Sigmoid colon (tissue), 3 donors: ENCODE measurements at regions not wholly inside any gene's neighbourhood (a gene's known extent, or its start where the extent isn't known, plus 50 kb on each side); places are given as distances from the start of the nearest gene placed in this dataset.

ENCODE experiments used
- POLR2A ChIP-seq, 2 donors: fragments of 450-650 bp; IDR thresholded peaks; one replicate each; pipeline ENCODE4 v1.6.1; 2016; ENCODE audit warnings: antibody characterized with exemption in 2 of 2, mild to moderate bottlenecking in 2 of 2, moderate library complexity in 2 of 2
- TF ChIP-seq, protein P1 (sequence below), 4 experiments: fragments of 450-650 bp in 3 of 4; fragments of 200-600 bp in 1 of 4; IDR thresholded peaks; one replicate each; pipeline ENCODE4 v1.5.1; 2016 to 2019; ENCODE audit warnings: antibody characterized with exemption in 4 of 4, mild to moderate bottlenecking in 3 of 4, moderate library complexity in 2 of 4

DNA sequence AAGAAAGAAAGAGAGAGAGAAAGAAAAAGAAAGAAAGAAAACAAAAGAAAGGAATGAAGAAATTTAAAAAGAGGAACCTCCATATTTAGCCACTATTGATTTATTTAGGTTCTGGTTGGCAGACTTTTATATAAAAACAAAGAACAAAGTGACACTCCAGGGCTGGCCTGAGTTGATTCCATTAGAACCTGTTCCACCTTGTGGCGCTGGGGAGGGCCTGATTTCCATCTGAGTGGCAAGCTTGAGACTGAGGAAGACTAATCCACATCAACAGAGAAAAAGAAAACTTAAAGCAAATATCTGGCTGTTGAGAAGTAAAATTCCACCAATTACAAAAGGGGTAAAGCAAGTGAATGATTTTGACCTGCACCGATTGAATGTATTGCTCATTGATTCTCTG is 345.3 kb downstream of the EN1 start:
- TF ChIP-seq, protein P1, sequence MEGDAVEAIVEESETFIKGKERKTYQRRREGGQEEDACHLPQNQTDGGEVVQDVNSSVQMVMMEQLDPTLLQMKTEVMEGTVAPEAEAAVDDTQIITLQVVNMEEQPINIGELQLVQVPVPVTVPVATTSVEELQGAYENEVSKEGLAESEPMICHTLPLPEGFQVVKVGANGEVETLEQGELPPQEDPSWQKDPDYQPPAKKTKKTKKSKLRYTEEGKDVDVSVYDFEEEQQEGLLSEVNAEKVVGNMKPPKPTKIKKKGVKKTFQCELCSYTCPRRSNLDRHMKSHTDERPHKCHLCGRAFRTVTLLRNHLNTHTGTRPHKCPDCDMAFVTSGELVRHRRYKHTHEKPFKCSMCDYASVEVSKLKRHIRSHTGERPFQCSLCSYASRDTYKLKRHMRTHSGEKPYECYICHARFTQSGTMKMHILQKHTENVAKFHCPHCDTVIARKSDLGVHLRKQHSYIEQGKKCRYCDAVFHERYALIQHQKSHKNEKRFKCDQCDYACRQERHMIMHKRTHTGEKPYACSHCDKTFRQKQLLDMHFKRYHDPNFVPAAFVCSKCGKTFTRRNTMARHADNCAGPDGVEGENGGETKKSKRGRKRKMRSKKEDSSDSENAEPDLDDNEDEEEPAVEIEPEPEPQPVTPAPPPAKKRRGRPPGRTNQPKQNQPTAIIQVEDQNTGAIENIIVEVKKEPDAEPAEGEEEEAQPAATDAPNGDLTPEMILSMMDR (IDR thresholded peaks at IDR 0.05), result no peak
- TF ChIP-seq POLR2A (IDR thresholded peaks at IDR 0.05), result no peak
